ENCODE measurements at regions not wholly inside any gene's neighbourhood (a gene's known extent, or its start where the extent isn't known, plus 50 kb on each side); places are given as distances from the start of the nearest gene placed in this dataset.

GRCh38 chr6:4451081-4451480, 315.7 kb upstream of the ECI2 start:
- Histone ChIP-seq H3K27ac (no peak overlapping the region), H3K9me3 (peaks cover 3 to 8% of the 10 kb centered on the region in 2 donors), H3K4me1 (no peaks in the 10 kb centered on the region), H3K27me3 (no peaks in the 10 kb centered on the region), H3K4me3 (no peak overlapping the region), H3K36me3 (no peaks in the 10 kb centered on the region)
- intact Hi-C loops (cut with DNase I; ENCODE audit: low total_unique reads) (no loop called here), in situ Hi-C loops (cut with MboI; ENCODE audit: low pct_ligation_motif_present in 1 of 4, low pct_unique_long_range_greater_than_20kb in 1 of 4, low sequenced_read_pairs in 3 of 4) (no loop called here)
- 77 to 83% methylated on average over 3 of the region's 3 CpGs for WGBS, 2 donors (ENCODE audit: low coverage in 1 of 2)
- DNase-seq = no peak
- TF ChIP-seq POLR2AphosphoS5 (IDR thresholded peaks at IDR 0.05) (no peak), CTCF (IDR thresholded peaks at IDR 0.05) (no peak), POLR2A (IDR thresholded peaks at IDR 0.05) (no peak), EP300 (IDR thresholded peaks at IDR 0.05; ENCODE audit: low read depth) (no peak)

GRCh38 chr6:4450237-4450636, 314.9 kb upstream of the ECI2 start:
- 81 to 90% methylated on average over 1 of the region's 1 CpG for WGBS, 2 donors (ENCODE audit: low coverage in 1 of 2)
- no peak for TF ChIP-seq POLR2A (IDR thresholded peaks at IDR 0.05)
- TF ChIP-seq POLR2AphosphoS5 (IDR thresholded peaks at IDR 0.05) = no peak
- no peak for TF ChIP-seq EP300 (IDR thresholded peaks at IDR 0.05; ENCODE audit: low read depth)
- TF ChIP-seq CTCF (IDR thresholded peaks at IDR 0.05) = no peak
- Histone ChIP-seq H3K4me3 (no peak overlapping the region), H3K9me3 (peaks cover 3 to 8% of the 10 kb centered on the region in 2 donors), H3K36me3 (no peaks in the 10 kb centered on the region), H3K27ac (no peak overlapping the region), H3K4me1 (no peaks in the 10 kb centered on the region), H3K27me3 (no peaks in the 10 kb centered on the region)
- intact Hi-C loops (cut with DNase I; ENCODE audit: low total_unique reads) = no loop called here
- DNase-seq = no peak
- in situ Hi-C loops (cut with MboI; ENCODE audit: low pct_ligation_motif_present in 1 of 4, low pct_unique_long_range_greater_than_20kb in 1 of 4, low sequenced_read_pairs in 3 of 4) = no loop called here

- DNase-seq = no peak
- H3K36me3 ChIP-seq = no peaks in the 10 kb centered on the region
- no peak overlapping the region for H3K27ac ChIP-seq
- H3K4me3 ChIP-seq = no peak overlapping the region
- H3K4me1 ChIP-seq = no peaks in the 10 kb centered on the region
- intact Hi-C loops (cut with DNase I; ENCODE audit: low total_unique reads) = no loop called here
- TF ChIP-seq POLR2AphosphoS5 (IDR thresholded peaks at IDR 0.05) (no peak), POLR2A (IDR thresholded peaks at IDR 0.05) (no peak), CTCF (IDR thresholded peaks at IDR 0.05) (no peak), EP300 (IDR thresholded peaks at IDR 0.05; ENCODE audit: low read depth) (no peak)
- WGBS, 2 donors (ENCODE audit: low coverage in 1 of 2) = 60 to 97% methylated on average over 1 of the region's 1 CpG
- in situ Hi-C loops (cut with MboI; ENCODE audit: low pct_ligation_motif_present in 1 of 4, low pct_unique_long_range_greater_than_20kb in 1 of 4, low sequenced_read_pairs in 3 of 4) = no loop called here
- peaks cover 3 to 8% of the 10 kb centered on the region in 2 donors for H3K9me3 ChIP-seq
- no peaks in the 10 kb centered on the region for H3K27me3 ChIP-seq
These were observed 314.0 kb upstream of the ECI2 start for GRCh38 chr6:4449409-4449808.

- H3K27ac ChIP-seq = no peak overlapping the region
- DNase-seq = no peak
- H3K27me3 ChIP-seq = no peaks in the 10 kb centered on the region
- 74 to 78% methylated on average over 3 of the region's 3 CpGs for WGBS, 2 donors (ENCODE audit: low coverage in 1 of 2)
- peaks cover 3 to 8% of the 10 kb centered on the region in 2 donors for H3K9me3 ChIP-seq
- no peaks in the 10 kb centered on the region for H3K36me3 ChIP-seq
- no peak for TF ChIP-seq EP300 (IDR thresholded peaks at IDR 0.05; ENCODE audit: low read depth)
- no peak for TF ChIP-seq POLR2A (IDR thresholded peaks at IDR 0.05)
- no peak for TF ChIP-seq POLR2AphosphoS5 (IDR thresholded peaks at IDR 0.05)
- no peak for TF ChIP-seq CTCF (IDR thresholded peaks at IDR 0.05)
- intact Hi-C loops (cut with DNase I; ENCODE audit: low total_unique reads) (no loop called here), in situ Hi-C loops (cut with MboI; ENCODE audit: low pct_ligation_motif_present in 1 of 4, low pct_unique_long_range_greater_than_20kb in 1 of 4, low sequenced_read_pairs in 3 of 4) (no loop called here)
- no peak overlapping the region for H3K4me3 ChIP-seq
- no peaks in the 10 kb centered on the region for H3K4me1 ChIP-seq
These were observed 313.5 kb upstream of the ECI2 start for GRCh38 chr6:4448841-4449240.

Measured in transverse colon (tissue), 4 donors.